GM04504 (cell line): ENCODE measurements at regions not wholly inside any gene's neighbourhood (a gene's known extent, or its start where the extent isn't known, plus 50 kb on each side); places are given as distances from the start of the nearest gene placed in this dataset.
"Not testable (repeated sequence)": the region's sequence is repeated elsewhere in the genome, so short reads cannot be mapped to it uniquely, and the experiment has no call there.

Experiments used
- DNase-seq: peaks from one replicate; pipeline ENCODE4 v3.0.0-alpha.2; 2012; ENCODE audit warnings: low read depth

- no peak for DNase-seq
These were observed 957.1 kb upstream of the SOX9 start for GRCh38 chr17:71163813-71164122.

DNA sequence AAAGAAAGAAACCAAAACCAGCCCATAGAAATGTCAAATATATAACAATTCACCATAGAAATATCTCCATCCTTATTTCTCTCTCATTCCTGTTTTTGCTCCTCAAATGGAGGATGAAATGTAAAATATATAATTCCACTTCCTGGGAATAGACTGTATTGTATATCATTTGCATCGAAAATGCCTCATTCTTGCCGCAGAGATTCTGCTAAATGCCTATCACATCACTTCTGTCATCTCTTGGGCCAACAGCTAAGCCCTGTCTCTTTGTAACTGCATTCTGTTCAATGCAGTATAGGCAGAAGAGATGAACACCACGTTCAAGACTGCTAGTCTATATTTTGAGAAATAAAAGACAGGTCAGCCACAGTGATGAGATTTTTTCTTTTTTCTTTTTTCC, 956.3 kb upstream of the SOX9 start:
- no peak for DNase-seq

DNA sequence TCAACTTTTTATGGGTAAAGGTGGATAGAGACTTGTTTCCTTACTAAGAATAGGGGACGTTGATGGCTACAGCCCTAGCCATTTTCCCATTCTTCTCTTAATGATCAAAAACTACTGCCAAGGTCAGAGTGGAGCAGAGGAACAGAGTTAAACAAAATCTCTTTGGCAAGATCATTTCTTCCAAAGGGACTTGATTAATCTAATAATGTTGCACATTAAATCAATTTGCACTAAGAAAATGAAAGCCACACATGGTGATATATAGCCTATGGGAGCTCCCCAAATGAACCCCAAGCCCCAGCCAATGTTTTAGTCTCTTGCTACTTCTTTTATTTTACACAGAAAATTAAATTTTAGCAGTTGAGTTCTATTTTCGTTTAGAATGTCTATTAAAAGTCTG, 954.5 kb upstream of the SOX9 start:
- DNase-seq, result no peak

DNA sequence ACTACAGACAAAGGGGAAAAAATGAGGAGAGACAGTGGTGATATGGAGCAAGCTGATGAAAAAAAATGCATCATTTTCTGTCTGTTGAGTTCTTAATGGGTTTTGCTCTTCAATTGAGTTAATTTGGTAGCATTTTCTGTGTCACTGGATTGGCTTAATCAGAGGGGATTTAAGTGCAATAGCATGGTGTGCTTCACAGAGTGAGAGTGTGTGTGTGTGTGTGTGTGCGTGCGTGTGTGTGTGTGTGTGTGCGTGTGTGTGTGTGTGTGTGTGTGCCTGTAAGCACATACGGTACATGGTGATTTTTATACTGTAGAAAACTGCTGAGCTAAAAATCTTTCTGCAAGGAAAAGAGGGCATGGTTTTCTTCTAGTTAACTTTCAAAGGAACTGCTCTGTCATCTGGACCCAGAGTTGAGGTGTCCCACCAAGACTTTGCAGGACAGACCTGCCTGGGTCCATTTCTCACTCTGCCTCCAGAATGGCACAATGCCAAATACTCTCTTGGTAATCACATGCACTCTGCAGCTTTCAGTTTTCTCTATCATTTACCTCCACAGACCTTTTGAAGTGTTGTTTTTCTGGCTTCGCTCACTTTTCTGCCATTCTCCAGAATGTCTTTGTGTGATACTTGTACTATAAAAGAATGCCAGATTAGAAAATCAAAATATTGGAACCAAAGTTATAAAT, 952.6 kb upstream of the SOX9 start:
- DNase-seq, result no peak

GRCh38 chr17:71170070-71170469, 950.8 kb upstream of the SOX9 start:
- DNase-seq, result no peak

DNA sequence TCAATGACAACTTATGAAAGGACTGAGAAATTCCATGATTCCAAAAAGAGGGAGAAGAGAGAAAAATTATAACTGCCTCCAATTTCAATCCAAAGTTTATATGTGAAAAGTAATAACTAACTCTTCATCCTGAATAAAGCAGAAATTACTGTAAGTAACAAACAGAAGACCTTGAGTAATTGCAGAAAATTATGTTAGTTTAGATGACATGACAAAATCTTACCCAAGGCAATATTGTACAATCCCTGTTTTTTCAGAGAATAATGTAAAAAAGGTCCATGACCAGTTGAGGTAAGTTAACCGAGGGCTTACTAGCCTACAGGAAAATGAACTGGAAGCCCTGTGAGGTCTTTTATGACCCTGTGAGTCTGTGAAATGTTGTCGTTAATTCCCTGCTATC, 949.5 kb upstream of the SOX9 start:
- no peak for DNase-seq

DNA sequence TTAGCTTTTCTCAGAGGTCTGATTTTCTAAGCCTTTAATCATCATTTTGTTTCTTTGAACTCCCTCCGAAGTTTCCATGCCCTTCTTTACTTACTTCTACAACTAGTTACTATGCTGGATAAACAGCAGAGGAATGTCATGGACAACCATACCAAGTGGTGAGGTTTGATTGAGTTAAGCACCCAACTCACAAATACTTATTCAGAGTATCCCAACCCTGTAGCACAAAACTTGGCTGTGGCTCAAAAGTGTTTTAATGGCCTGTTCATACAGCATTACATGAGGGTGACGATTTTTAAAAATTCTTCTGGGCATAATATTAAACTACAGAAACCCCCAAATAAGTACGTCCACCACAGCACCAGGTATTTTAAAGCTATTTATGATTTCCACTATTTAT, 946.8 kb upstream of the SOX9 start:
- DNase-seq, result no peak

DNA sequence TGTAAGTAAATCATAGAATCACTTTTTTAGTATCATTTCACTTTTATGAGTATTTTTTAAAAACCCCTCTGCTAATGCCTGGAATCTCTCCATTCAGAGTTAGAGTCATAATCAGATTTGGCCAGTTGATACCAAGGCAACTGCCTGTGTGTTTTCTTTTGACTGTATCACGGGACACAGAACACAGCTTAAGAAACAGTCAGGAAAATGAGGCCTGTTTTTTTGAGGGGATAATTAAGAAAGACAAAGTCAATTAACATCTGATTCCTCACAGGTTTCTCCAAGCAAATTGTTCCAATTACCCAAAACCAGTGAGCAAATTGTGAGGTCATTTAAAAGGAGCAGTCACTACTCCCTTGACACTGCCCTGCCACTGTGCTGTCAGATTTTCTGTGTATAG, 944.5 kb upstream of the SOX9 start:
- no peak for DNase-seq

- DNase-seq, result no peak
These were observed 943.8 kb upstream of the SOX9 start for GRCh38 chr17:71176928-71177443.

- peak; percentile 71 for DNase-seq
These were observed 939.9 kb upstream of the SOX9 start for GRCh38 chr17:71180801-71181385.

GRCh38 chr17:71183066-71183660, 937.7 kb upstream of the SOX9 start:
- DNase-seq, result no peak

DNA sequence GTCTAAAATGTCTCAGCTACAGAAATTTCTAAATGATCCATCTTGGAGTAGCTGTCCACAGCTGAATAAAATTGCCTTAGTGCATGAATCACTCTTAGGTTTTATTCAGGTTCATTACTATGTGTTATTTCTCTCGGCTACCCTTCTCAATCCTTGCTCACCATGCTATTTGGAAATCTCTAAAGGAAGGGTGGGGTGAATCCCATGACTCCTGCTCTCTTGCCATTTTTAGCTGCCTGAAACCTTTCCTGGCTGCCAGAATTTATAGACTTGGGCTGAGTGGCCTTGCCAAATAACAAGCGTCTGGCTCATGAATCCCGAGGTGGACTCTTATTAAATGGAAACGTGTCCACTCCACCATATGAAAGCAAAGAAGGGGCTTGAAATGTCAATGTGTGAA, 936.1 kb upstream of the SOX9 start:
- DNase-seq, result peak; percentile 50

GRCh38 chr17:71187145-71187878, 933.5 kb upstream of the SOX9 start:
- DNase-seq, result no peak

DNA sequence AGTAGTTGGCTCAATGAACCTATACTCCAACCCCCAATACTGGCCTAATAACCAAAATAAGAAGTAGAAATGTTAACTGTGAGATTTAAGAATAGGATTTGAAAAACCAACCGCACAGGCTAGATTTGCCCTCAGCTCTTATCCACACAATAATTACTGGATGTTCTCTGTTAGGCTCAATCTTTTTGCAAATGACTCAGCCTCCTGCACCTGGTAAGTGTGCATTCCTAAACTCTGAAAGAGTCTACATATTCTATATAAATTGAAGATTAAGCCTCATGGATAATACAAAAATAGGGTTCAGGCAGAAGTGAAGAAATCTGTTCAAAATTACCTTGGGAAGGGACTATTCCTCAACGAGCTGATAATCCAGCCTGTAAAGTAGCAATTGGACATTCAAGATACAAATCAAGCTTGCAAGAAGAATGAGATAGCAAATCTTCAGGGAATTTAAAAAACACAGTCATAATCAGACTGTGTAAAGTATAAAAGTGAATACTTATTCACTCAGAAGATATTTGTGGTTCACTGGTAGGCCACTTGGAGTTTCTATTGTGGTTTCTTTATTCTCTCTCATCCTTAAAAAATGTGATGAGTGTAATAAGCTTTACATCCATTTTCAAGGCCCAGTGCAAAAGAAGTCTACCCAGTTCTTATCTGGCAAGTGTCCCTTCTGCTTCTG, 931.9 kb upstream of the SOX9 start:
- DNase-seq, result peak; percentile 72

DNA sequence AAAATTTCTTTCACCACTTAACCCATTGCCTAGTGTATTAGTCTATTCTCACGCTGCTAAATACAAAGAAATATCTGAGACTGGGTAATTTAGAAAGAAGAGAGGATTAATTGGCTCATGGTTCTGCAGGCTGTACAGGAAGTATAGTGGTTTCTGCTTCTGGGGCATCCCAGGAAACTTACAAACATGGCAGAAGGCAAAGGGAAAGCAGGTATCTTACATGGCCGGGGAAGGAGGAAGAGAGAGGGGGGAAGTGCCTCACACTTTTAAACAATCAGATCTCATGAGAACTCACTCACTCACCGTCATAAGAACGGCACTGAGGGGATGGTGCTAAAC, 931.4 kb upstream of the SOX9 start:
- no peak for DNase-seq

- no peak for DNase-seq
These were observed 928.7 kb upstream of the SOX9 start for GRCh38 chr17:71192039-71192555.

DNA sequence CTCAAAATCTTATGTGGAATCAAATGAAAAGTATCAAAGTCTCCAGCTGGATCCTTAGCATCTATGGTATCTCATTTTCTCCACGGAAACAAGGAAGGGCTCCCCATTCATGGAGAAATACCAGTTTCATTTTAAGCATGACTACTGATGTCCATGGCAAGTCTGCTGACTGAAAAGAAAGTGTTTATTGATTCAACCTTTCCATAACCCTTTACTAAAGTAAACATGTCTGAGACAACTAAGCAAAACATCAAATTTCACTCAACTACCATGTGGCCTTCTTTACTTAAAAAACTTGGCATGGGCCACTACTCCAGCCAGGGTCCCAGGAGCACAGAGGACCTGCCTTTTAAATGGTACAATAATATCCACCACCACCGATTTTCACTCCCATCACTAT, 928.0 kb upstream of the SOX9 start:
- no peak for DNase-seq

DNA sequence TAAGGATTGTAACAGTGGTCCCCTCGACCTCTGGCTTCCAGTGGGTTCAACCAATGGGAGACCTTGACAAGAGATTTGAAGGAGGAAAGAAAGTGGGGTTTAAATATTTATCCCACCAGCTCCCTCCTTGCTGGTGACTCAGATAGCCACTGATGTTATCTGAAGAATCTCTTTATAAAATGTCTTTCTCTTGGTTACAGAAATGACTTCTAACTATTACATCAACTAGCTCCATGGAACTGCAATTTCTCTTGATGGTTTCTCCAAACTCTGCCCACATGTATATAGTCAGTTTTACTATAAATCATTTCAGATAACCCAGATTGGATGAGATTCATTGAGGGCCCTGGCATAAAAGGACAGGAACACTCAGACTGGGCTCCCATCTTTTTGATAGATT, 920.2 kb upstream of the SOX9 start:
- DNase-seq, result no peak

DNA sequence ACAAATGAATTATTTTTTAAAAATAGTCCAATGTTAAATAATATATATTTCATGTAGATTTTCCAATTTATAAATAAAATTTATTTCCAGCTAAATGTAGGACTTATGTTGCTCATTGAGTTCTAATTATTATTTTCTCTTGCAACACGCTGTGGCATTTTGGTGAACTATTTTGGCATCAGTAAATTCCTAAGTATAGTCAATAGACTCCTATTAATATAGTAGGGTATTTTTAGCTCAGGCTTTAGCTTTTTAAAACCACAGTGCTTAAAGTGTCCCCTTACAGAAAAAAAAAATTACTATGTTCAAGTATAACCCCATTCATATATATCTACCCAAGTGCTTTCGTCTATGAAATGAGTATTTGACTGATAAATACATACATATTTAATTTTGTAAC, 919.2 kb upstream of the SOX9 start:
- DNase-seq, result no peak

- DNase-seq, result no peak
These were observed 918.4 kb upstream of the SOX9 start for GRCh38 chr17:71202449-71202848.

- no peak for DNase-seq
These were observed 916.9 kb upstream of the SOX9 start for GRCh38 chr17:71203953-71204352.

- not testable (repeated sequence) for DNase-seq
These were observed 914.9 kb upstream of the SOX9 start for GRCh38 chr17:71205951-71206350.
